Panc1 (cell line): ENCODE measurements at regions not wholly inside any gene's neighbourhood (a gene's known extent, or its start where the extent isn't known, plus 50 kb on each side); places are given as distances from the start of the nearest gene placed in this dataset.

ENCODE experiments used
- CTCF ChIP-seq: fragments of 450-650 bp; IDR thresholded peaks from 2 replicates; pipeline ENCODE4 v1.5.1; 2017; ENCODE audit warnings: mild to moderate bottlenecking
- POLR2AphosphoS5 ChIP-seq: IDR thresholded peaks from 2 replicates; pipeline ENCODE4 v1.6.1; 2012; ENCODE audit warnings: mild to moderate bottlenecking, low read depth, low read length, moderate library complexity

- no peak for TF ChIP-seq CTCF
- TF ChIP-seq POLR2AphosphoS5 = no peak
Observed at GRCh38 chr6:100230953-100231316, 233.8 kb downstream of the SIM1 start.
